Breast epithelium (tissue), 3 donors: ENCODE measurements at regions not wholly inside any gene's neighbourhood (a gene's known extent, or its start where the extent isn't known, plus 50 kb on each side); places are given as distances from the start of the nearest gene placed in this dataset.

Experiments
- POLR2A ChIP-seq: fragments of 450-650 bp; IDR thresholded peaks from one replicate; pipeline ENCODE4 v1.6.1; 2016; ENCODE audit warnings: antibody characterized with exemption, mild to moderate bottlenecking, moderate library complexity
- POLR2AphosphoS5 ChIP-seq, 3 donors: sonication (generic); formaldehyde crosslinking; IDR thresholded peaks; one replicate each; pipeline ENCODE4 v1.6.1; 2017; ENCODE audit warnings: antibody characterized with exemption in 3 of 3
- TF ChIP-seq, protein P1 (sequence below), 3 donors: fragments of 450-650 bp; IDR thresholded peaks; one replicate each; pipeline ENCODE4 v1.5.1; 2016 to 2017; ENCODE audit warnings: antibody characterized with exemption in 3 of 3, mild to moderate bottlenecking in 3 of 3, moderate library complexity in 3 of 3

DNA sequence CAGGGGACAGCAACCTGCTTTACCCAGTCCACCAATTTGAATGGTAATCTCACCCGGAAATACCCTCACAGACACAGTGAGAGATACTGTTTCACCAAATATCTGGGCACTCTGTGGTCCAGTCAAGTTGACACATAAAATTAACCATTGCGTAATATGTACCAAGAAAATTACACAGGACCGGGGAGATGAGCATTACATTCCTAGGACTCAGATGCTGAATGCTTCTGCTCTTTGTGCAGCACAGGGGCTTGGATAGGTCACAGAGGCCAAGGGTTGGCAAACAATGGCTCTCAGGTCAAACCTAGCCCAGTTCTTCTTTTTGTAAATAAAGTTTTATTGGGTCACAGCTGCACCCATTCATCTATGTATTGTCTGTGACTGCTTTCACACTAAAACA lies 557.2 kb downstream of the MN1 start:
- TF ChIP-seq POLR2A: no peak
- TF ChIP-seq, protein P1, sequence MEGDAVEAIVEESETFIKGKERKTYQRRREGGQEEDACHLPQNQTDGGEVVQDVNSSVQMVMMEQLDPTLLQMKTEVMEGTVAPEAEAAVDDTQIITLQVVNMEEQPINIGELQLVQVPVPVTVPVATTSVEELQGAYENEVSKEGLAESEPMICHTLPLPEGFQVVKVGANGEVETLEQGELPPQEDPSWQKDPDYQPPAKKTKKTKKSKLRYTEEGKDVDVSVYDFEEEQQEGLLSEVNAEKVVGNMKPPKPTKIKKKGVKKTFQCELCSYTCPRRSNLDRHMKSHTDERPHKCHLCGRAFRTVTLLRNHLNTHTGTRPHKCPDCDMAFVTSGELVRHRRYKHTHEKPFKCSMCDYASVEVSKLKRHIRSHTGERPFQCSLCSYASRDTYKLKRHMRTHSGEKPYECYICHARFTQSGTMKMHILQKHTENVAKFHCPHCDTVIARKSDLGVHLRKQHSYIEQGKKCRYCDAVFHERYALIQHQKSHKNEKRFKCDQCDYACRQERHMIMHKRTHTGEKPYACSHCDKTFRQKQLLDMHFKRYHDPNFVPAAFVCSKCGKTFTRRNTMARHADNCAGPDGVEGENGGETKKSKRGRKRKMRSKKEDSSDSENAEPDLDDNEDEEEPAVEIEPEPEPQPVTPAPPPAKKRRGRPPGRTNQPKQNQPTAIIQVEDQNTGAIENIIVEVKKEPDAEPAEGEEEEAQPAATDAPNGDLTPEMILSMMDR (IDR thresholded peaks at IDR 0.05): no peak
- TF ChIP-seq POLR2AphosphoS5 (IDR thresholded peaks at IDR 0.05): no peak
